Activated CD8-positive, alpha-beta memory T cell treated with anti-CD3 and anti-CD28 coated beads, Interleukin-2, amount 50 U/mL, for 24 hours (primary cell): ENCODE measurements at regions not wholly inside any gene's neighbourhood (a gene's known extent, or its start where the extent isn't known, plus 50 kb on each side); places are given as distances from the start of the nearest gene placed in this dataset.

Source experiments
- DNase-seq: peaks from one replicate; pipeline ENCODE4 v3.0.0-alpha.2; 2020; ENCODE audit errors: extremely low read depth

GRCh38 chr4:124321364-124321763 is 391.2 kb downstream of the ANKRD50 start:
- DNase-seq = no peak

GRCh38 chr4:124322234-124323065 is 390.1 kb downstream of the ANKRD50 start:
- no peak for DNase-seq

GRCh38 chr4:124325690-124326089 is 386.8 kb downstream of the ANKRD50 start:
- DNase-seq = no peak

GRCh38 chr4:124329134-124329533 is 383.4 kb downstream of the ANKRD50 start:
- DNase-seq = no peak

GRCh38 chr4:124330045-124330444 is 382.5 kb downstream of the ANKRD50 start:
- no peak for DNase-seq

- DNase-seq = no peak
Observed at GRCh38 chr4:124331781-124332180, 380.8 kb downstream of the ANKRD50 start.

- DNase-seq = no peak
Observed at GRCh38 chr4:124333466-124333865, 379.1 kb downstream of the ANKRD50 start.

- DNase-seq = no peak
Observed at GRCh38 chr4:124334119-124334518, 378.4 kb downstream of the ANKRD50 start.

- DNase-seq = no peak
Observed at GRCh38 chr4:124337874-124338273, 374.7 kb downstream of the ANKRD50 start.

GRCh38 chr4:124343661-124344171 is 368.8 kb downstream of the ANKRD50 start:
- DNase-seq = no peak

GRCh38 chr4:124372916-124373315 is 339.6 kb downstream of the ANKRD50 start:
- DNase-seq = no peak

GRCh38 chr4:124386163-124386562 is 326.4 kb downstream of the ANKRD50 start:
- no peak for DNase-seq

- DNase-seq = no peak
Observed at GRCh38 chr4:124386648-124387047, 325.9 kb downstream of the ANKRD50 start.

GRCh38 chr4:124389591-124389990 is 322.9 kb downstream of the ANKRD50 start:
- no peak for DNase-seq

GRCh38 chr4:124390861-124391260 is 321.7 kb downstream of the ANKRD50 start:
- no peak for DNase-seq

- DNase-seq = no peak
Observed at GRCh38 chr4:124396333-124396732, 316.2 kb downstream of the ANKRD50 start.

- DNase-seq = no peak
Observed at GRCh38 chr4:124401606-124402005, 310.9 kb downstream of the ANKRD50 start.

GRCh38 chr4:124409044-124409443 is 303.5 kb downstream of the ANKRD50 start:
- no peak for DNase-seq

- DNase-seq = no peak
Observed at GRCh38 chr4:124414276-124415040, 298.1 kb downstream of the ANKRD50 start.

- DNase-seq = no peak
Observed at GRCh38 chr4:124415146-124415545, 297.4 kb downstream of the ANKRD50 start.

- DNase-seq = no peak
Observed at GRCh38 chr4:124417371-124417770, 295.2 kb downstream of the ANKRD50 start.

GRCh38 chr4:124420166-124420695 is 292.3 kb downstream of the ANKRD50 start:
- no peak for DNase-seq

GRCh38 chr4:124423160-124423559 is 289.4 kb downstream of the ANKRD50 start:
- DNase-seq = no peak
